HG03521 (cell line): ENCODE measurements at regions not wholly inside any gene's neighbourhood (a gene's known extent, or its start where the extent isn't known, plus 50 kb on each side); places are given as distances from the start of the nearest gene placed in this dataset.
"Not testable (repeated sequence)": the region's sequence is repeated elsewhere in the genome, so short reads cannot be mapped to it uniquely, and the experiment has no call there.

ENCODE experiments used
- ATAC-seq: cut with Tn5 transposase; IDR thresholded peaks from one replicate; pipeline ENCODE4 v1.9.1; 2021; ENCODE audit warnings: mild to moderate bottlenecking, moderate library complexity; ENCODE audit not compliant: unreplicated experiment

DNA sequence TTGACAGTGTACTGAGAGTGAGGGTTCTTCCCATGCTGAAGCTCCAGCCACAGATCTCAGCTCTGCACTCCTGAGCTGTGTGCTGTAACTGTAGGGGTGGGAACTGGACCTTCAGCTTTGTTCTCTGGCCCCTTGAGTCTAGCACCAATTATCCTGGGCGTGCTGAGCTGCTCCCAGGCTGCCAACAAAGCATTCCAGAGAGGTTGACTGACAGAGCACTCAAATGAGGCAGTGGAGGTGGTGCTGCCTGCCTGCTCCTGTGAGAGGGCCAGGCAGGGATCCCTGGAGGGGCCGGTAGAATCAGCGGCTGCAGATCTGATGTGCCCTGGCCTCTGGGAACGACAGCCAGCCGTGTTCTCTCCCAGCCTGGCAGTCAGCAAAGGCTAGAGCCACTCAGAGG lies 375.7 kb upstream of the AADAT start:
- ATAC-seq = no peak

DNA sequence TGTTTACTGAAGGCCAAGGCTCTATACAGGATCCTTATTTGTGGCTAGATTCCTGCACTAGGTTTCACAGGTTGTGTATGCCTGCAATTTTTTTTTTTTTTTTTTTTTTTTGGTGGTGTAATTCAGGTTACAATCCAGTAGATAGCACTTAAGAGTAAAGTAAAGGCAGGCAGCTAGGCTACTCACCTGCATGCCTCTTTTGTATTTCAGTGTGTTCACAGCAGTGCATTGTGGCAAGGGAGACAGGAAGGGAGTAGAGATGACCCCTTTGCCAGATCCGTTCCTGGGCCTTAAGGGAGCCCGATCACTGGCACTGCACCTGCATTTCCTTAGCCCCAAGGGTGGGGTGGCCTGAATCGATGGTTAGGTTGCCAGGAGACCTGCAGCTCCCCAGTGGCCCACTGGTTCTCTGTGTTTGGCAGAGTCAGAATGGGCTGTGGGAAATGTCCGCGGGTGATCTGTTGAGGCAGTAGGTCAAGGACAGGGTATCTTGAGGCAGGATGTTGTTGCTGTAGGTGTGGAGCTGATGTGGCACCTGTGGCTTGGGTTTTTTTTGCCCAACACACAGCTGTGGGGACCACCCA lies 374.9 kb upstream of the AADAT start:
- ATAC-seq = no peak

DNA sequence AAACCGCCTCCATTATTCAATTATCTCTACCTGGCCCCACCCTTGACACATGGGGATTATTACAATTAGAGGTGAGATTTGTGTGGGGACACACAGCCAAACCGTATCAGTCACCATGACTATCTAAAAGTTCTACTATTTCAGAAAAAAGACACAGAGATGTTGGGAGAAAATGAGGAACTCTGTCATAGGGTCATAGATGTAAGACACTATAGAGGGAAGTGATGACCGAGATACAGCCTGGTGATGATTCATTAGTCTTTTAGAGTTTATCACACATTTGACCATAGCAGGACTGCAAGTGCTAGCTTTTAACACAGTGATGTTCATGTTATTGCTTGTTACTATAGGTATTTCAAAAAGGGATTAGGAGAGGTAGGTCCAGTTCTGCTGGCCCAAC lies 357.0 kb upstream of the AADAT start:
- no peak for ATAC-seq

DNA sequence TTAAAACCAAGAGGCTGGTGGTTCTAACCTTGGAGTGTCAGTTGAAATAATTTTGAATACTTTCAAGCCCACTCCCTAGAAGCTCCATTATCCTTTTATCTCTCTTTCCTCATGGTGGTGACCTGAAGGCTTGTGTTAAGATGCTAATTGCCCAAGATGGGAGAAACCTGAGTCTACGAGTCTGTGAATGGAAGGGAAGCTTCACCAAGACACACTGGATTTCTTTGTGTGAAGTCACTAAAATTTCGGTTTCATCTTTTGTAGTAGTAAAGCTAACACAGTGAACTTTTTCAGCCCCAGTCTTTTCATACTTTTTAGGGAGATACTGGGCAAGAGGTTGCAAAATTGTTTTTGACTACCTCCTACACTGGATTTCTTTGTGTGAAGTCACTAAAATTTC lies 351.4 kb upstream of the AADAT start:
- not testable (repeated sequence) for ATAC-seq

DNA sequence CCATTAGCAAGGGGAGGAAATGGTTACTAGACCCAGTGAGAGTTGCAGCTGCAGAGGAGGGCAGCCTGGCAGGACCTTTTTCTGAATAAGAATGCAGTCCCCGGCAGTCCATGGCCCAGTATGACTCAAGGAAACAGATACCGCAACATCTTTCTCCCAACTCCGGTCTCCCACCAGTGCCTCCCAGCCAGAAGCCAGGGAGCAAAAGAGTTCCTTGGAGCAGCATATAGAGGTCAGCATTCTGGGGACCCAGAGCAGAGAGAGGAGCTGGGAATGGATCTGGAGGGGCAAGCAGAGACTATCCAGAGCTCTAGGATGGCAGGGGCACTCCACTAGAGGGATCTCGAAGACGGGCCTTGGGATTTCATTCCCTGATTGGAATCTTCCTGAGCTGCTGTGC lies 339.2 kb upstream of the AADAT start:
- no peak for ATAC-seq

DNA sequence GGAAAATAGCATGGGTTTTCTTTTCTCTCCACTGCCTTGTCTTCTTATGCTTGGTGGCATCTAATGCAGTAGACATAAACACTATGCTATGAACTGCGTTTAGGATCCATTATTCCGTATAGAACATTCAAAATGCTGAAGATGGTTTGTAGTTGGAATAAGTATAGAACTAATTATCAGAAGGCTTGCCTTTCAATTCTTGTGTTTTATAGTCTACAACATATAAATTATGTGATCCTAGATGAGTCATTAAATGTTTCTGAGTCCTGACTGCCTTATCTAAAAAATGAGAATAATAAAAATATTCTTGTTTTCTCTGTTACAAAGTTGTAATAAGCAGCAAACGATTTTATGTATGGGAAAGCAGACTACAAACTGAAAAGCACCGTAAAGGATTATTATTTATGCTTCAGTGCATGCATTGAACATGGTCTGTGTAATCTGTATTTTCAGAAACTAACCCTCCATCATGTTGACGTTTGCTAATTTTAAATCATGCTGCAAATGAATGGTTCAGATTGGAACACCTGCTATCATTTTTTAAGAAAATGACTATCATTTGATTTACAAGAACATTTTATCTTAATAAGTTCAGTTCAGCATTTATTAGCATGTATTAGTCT lies 335.9 kb upstream of the AADAT start:
- no peak for ATAC-seq

DNA sequence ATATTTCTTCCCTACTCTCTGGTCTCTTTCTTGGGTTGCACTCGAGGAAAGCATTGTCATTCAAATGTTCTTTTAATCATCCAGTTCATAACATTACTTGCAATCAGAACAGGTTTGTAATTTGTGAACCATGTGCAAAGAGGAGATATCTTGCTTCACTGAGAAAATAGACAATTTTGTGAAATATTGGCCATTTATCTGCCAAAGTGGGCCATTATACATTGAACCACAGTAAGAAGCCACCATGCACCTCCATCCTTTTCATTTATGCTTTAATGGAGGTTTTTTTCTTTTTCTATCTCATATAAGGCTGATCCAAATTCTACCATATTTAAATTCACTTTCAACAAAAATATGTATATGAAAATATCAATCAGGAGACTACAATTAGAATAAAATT lies 335.3 kb upstream of the AADAT start:
- no peak for ATAC-seq

DNA sequence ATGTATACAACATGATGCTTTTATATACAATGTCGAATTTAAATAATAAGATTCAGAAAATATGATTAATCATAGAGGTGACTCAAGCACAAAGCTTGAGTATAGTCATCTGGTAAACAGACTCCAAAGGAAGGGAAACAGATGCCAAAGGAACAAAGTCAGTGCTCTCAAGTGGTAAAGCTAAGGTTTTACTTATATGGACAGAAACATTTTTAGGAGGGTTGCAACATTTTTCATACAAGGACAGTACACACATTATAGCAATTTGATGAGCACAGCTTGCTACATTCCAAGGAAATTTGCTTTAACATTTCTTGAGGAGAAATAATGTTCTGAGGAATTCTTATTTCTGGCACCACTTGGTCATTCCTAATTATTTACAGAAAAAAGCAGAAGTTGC lies 333.4 kb upstream of the AADAT start:
- ATAC-seq = no peak

DNA sequence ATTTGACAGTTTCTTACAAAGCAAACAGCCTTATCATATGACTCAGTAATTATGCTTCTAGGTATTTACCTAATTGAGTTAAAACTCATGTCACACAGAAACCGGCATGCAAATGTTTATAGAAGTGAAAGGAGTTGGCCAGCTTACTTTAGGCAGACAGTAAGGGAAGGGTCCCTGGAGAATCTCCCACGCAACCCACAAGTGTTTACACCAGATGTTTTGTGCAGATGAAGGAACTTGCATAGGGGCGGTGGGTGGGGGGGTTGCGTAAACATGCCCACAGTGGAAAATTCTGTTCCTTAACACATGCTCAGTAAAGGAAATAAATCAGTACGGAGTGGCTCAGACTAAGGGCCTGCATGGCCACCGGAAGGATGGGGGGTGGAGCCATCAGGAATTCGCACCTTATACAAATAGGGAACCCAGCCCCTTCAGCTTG lies 330.5 kb upstream of the AADAT start:
- ATAC-seq = peak; percentile 50

DNA sequence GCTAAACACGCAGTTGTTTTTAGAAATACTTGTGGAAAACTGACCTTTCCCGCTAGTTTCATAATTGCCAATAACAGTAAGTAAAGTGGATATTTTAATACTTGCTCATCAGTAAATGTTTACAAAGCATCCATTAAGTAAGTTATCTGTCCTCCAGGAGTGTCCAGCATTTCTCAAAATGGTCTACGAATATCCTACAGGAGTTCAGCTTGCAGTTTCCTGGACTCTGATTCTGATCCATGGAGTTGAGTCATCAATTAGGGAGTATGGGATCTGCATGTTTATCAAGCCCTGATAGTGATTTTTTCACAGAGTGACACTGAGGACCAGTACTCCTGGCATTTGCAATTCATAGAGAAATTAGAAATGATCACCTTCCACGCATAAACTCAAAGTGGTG lies 325.2 kb upstream of the AADAT start:
- no peak for ATAC-seq

DNA sequence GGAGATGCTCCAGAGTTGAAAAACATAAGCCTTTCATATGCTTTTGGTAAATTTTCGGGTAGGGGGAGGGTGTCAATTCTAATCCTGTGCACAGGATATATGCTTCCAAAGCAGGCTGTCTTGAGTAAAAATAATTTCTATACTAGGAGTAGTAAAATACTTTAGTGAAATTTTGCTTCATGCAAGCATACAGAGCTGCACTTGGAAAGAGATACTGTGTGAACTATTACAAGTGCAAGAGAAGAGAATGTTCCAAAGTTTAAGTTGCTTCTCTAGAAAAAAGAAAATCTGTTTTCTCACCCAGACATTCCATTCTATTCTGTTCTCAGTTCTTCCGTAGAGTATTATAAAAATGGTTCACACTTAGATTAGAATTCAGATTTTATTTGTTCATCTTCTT lies 324.6 kb upstream of the AADAT start:
- no peak for ATAC-seq

DNA sequence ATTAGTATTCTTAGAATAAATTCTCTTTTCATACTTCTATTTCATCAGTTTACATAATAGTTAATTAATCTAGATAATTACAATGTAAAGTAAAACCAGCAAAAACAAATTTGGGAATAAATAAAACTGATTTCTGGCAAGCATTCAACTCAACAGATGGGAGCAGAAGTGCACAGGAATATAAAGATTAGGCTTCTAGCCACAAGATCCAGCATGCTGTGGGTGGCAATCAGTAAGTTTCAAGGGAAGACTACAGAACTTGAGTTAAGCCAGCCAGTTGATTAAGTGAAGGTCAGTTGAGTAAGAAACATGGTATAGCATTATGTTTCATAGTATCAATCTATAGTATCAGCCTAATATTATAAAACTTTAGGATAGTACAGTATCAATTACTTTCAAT lies 324.2 kb upstream of the AADAT start:
- ATAC-seq = no peak

DNA sequence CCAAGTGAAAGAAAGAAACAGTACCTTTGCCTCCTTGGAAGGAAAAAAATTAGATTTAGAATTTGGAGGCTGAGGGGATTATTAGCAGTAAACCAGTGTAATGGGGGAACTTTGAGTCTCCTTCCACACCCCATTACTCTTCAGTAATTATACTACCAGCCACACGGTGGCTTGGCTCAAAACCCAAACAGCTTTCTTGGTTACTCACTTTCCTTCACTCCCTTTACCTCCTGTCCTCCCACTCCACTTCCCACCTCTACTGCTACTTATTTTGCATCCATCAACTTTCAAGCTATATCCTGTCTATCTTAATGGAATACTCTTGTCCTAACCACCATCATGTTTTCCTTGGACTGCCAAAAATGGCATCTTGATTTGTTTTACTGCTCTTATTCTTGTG lies 310.6 kb upstream of the AADAT start:
- ATAC-seq = no peak

DNA sequence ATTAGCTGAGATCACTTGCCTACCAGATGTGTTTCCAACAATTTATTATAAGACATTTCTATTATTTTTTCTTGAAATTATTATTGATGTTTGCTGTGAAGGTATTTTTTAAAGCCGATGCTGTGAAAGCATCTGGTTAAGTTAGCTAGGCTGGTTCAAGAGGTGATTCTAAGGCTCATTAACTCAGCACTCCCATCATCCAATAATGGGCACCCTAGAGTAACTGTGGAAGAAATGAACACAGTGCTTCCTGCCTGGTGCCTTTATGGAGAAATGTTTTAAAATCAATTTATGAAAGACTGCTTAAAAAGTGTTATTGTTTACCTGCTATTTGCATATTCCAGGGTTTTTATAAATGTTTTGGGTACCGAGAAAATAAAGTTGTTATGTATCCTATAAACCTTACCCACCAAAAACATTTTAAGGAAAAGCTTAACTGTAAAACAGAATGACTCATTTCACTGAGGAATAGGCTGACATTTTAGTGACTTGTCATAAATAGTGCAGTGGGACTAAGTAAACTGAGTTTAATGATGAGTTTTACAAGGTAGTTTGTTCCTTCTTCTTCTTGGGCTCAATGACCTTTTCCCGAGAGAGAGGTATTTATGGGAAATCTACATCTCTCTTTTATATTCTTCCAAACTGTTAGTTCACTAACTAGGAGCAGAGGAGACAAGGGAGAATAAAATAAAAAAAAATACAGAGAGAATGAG lies 310.0 kb upstream of the AADAT start:
- ATAC-seq = no peak

DNA sequence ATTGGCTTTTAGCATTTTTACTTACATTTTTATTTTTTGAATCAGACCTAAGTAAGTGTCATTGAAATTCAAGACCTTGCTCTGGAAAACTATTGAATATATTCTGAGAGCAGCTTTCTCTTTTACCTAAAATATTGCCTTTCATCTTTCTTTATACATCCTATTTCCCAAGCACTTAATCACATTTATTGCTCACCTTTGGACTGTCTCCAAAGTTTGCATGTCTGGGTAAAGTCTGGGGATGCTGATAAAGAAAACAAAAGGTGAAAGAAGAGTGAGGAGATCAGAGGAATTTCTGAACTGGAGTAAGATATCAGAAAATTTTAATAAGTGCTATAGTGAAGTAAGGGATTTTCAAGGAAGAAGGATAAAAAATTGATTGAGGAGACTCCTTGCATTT lies 308.5 kb upstream of the AADAT start:
- no peak for ATAC-seq

DNA sequence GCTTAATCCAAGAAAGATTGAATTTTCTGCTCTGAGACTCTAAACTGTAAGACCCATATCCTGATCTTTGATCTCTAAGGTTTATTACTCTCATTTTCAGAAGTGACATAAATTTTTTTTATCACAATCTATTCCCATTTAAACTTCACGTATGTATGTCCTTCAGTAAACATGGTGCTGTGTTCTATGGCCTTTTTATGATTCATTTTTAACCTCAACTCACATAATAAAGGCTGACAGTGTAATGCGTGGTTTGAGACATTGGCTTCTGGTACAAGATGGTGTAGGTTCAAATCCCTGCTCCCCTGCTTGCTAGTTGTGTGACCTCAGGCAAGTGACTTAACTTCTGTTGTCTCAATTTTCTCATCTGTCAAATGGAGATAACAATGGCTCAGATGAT lies 306.0 kb upstream of the AADAT start:
- ATAC-seq = no peak

DNA sequence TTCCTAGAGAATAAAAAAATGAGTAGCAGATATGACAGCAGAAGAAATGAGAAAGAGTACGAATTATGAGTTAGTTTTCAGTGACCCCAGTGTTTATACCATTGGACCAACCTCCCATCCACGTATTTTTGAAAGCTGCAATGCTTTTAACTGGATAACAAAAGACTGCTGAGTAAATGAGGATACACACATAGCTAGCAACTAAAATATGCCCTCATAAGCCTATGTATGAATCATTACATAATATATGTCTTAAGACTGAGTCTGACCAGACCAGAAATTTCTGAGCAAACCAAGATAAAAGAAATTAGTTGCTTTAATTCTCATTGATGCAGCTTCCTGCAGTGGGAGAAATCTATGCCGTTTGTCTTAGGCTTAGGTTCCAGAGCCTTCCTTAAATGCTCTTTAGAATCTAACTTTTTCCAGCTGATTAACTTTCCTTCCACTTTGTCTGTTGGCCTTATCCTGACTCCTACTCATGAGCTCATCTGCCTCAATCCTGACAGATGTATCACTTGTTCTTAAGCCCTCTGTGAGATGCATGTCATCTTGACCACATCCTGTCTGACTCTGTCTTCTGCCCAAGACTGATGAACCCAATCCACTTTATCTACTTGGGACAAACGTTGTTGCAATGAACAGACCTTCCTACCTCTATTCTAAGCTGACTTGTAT lies 301.4 kb upstream of the AADAT start:
- no peak for ATAC-seq

DNA sequence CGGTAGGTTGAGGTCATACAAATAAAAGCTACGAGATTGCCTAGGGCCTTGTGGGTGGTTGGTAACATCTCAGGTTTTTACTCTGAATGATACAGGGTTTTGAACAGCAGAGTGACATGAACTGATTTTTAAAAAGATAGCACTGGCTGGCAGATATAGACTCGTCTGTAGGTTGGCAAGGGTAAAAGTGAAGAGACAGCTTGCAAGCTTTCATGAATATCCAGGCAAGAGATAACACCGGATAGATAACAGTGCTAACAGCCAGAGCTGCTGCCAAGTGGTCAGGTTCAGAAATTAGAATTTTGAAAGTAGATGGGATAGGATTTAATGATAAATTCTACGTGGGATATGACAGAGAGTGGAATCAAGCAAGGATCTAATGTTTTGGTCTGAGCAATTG lies 299.7 kb upstream of the AADAT start:
- ATAC-seq = no peak

DNA sequence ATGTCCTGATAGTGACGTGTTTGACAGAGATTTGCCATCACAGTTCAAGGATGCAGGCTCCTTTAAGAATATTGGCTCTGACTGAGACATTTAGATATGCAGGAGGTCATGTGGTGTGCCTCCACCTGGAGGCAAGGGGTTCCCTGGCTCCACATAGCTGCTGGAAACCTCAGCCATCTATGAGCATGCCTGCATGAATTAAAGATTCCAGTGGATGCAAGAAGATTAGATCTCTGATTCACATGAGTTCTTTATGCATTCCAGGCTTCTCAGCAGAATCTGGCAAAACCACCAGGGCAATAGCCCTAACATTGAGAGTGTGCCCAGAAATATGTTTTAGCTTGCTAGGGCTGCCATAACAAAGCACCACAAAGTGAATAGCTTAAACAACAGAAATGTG lies 298.5 kb upstream of the AADAT start:
- ATAC-seq = no peak

DNA sequence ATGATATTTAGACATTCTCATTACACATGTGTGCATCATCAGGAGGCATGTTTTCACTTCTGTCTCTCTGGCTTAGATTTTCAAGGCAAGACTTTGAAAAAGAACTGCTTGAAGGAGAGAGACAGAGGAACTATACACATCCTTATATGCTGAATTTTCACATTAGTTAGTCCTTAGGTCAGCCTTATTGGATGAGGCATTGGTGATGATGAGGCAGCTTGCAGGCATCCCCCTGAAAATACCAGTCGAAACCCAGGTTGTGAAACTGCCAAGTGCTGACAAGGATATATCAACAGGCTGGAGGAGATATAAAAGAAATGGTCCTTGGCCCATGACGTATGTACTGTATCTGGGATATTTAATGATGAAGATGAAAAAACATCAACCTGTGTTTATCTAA lies 297.2 kb upstream of the AADAT start:
- no peak for ATAC-seq

DNA sequence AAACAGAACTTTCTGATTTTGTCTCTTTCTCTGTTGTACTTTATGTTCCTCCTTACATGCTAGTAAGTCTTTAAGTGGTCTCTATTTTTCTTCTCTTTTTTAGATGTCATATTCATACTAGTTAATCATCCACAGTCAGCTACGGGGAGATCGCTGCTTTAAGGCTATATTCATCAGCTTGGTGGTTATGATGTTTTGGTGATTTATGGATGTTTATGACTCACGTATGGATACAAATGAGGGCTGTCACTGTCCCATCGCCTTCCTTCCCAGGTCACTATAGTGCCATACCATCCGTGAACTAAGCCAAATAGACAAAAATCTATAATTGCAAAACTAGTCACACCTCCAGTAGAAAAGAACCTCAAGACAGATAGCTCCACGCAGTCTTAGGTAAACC lies 296.8 kb upstream of the AADAT start:
- no peak for ATAC-seq

DNA sequence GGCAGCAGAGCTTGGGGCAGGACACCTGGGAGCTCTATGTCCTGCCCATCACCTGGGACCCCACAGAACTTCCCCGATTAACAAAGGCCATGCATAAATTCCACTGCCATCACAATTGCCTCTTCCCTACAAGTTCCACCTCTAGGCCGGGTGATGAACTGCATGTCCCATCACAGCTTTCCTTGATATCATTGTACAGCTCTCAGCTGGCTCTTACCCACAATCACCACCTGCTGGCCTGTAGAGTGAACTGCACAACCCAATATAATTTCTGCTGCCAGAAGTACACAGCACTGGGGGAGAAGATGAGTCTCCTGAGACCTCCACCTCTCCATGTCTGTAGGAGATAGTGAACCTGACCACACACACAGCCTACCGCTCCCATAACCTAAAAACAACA lies 285.0 kb upstream of the AADAT start:
- ATAC-seq = peak; percentile 100
